ENCODE measurements at regions not wholly inside any gene's neighbourhood (a gene's known extent, or its start where the extent isn't known, plus 50 kb on each side); places are given as distances from the start of the nearest gene placed in this dataset.

DNA sequence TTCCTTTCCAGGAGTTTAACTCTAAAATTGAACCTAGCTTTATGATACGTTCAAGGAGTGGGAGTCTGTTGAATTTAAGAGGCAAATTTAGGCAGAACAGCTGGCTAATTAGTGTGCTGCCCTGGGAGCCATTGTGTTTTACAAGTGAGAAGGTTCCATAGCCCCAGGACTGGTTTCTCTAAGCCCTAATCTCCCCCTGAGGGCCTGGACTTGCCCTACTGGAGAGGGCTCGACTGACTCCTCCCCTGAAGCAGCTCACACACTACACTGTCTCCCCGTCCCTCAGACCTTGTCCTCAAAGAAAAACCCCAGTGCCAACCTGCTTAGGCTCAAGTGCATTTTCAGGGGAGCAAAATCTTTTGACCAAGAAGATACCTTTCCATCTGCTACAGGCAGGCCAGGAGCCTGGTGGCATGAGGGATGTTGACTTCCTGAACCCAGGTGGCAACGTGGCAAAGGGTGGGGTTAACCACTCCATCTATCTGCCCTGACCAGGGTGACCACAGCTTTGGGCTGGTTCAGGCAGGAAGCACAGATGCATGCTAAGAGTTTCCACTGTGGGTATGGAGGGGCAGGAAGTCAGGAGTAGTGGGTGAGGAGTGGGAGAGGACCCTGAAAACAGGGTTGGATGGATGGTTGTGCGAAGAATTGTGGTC is 68.9 kb upstream of the CARD11 start:
- no peaks in the 10 kb centered on the region for H4K20me1 ChIP-seq (ENCODE audit: control insufficient read depth, extremely low read depth, insufficient read depth, low read length)
- no peak for TF ChIP-seq EZH2 (IDR thresholded peaks at IDR 0.05; ENCODE audit: low read length, missing control alignments)
- TF ChIP-seq, protein P1, sequence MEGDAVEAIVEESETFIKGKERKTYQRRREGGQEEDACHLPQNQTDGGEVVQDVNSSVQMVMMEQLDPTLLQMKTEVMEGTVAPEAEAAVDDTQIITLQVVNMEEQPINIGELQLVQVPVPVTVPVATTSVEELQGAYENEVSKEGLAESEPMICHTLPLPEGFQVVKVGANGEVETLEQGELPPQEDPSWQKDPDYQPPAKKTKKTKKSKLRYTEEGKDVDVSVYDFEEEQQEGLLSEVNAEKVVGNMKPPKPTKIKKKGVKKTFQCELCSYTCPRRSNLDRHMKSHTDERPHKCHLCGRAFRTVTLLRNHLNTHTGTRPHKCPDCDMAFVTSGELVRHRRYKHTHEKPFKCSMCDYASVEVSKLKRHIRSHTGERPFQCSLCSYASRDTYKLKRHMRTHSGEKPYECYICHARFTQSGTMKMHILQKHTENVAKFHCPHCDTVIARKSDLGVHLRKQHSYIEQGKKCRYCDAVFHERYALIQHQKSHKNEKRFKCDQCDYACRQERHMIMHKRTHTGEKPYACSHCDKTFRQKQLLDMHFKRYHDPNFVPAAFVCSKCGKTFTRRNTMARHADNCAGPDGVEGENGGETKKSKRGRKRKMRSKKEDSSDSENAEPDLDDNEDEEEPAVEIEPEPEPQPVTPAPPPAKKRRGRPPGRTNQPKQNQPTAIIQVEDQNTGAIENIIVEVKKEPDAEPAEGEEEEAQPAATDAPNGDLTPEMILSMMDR (conservative IDR thresholded peaks at IDR 0.05 in 1 of 2, IDR thresholded peaks at IDR 0.05 in 1 of 2; ENCODE audit: low read depth in 1 of 2, low read length in 2 of 2), result no peak
- no peak overlapping the region for H3K4me3 ChIP-seq (replicated peaks in 1 of 4; ENCODE audit: control extremely low read depth in 1 of 4, insufficient read depth in 1 of 4, low read depth in 3 of 4, low read length in 4 of 4)
- H3K9me3 ChIP-seq (ENCODE audit: control insufficient read depth, insufficient read depth, low read depth, low read length), result no peaks in the 10 kb centered on the region
- DNase-seq (ENCODE audit: low read depth in 2 of 2), result no peak
- H3K36me3 ChIP-seq (ENCODE audit: control insufficient read depth, insufficient read depth, low read length), result no peaks in the 10 kb centered on the region
- no peaks in the 10 kb centered on the region for H3K27me3 ChIP-seq (ENCODE audit: control insufficient read depth, insufficient read depth, low read length)
- H3K9ac ChIP-seq (ENCODE audit: insufficient read depth, low read length), result no peak overlapping the region
- no peak overlapping the region for H2AFZ ChIP-seq (ENCODE audit: low read length)
- H3K4me2 ChIP-seq (ENCODE audit: extremely low read depth, insufficient read depth, low read length), result no peak overlapping the region
- no peak overlapping the region for H3K27ac ChIP-seq (ENCODE audit: insufficient read depth, low read length)
- no peaks in the 10 kb centered on the region for H3K4me1 ChIP-seq (ENCODE audit: control insufficient read depth, extremely low read depth, insufficient read depth, low read length)
- no peaks in the 10 kb centered on the region for H3K79me2 ChIP-seq (ENCODE audit: control insufficient read depth, insufficient read depth, low read length)

DNA sequence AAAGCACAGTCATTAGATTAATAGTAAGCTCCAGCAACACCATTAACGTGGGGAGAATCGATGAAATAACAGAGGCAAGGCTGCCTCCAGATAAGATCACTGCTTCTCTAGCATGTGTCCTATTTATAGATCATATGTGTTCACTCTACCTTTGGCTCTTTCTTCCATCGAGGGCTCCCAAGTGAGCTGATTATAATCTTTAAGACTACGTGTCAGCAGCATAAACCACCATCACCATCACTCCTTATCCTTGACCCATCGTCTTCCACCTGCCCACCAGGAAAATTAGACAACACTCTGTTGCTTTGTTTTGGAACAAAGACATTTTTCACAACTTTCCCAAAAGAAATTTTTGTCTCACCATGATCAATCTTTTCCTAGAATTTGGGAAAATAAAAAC is 71.2 kb upstream of the CARD11 start:
- TF ChIP-seq EZH2 (IDR thresholded peaks at IDR 0.05; ENCODE audit: low read length, missing control alignments), result no peak
- TF ChIP-seq, protein P1 (conservative IDR thresholded peaks at IDR 0.05 in 1 of 2, IDR thresholded peaks at IDR 0.05 in 1 of 2; ENCODE audit: low read depth in 1 of 2, low read length in 2 of 2), result no peak
- Histone ChIP-seq H3K9ac (ENCODE audit: insufficient read depth, low read length) (no peak overlapping the region), H3K4me2 (ENCODE audit: extremely low read depth, insufficient read depth, low read length) (no peak overlapping the region), H3K27ac (ENCODE audit: insufficient read depth, low read length) (no peak overlapping the region), H3K9me3 (ENCODE audit: control insufficient read depth, insufficient read depth, low read depth, low read length) (no peaks in the 10 kb centered on the region), H3K27me3 (ENCODE audit: control insufficient read depth, insufficient read depth, low read length) (no peaks in the 10 kb centered on the region), H3K4me3 (replicated peaks in 1 of 4; ENCODE audit: control extremely low read depth in 1 of 4, insufficient read depth in 1 of 4, low read depth in 3 of 4, low read length in 4 of 4) (no peak overlapping the region), H4K20me1 (ENCODE audit: control insufficient read depth, extremely low read depth, insufficient read depth, low read length) (no peaks in the 10 kb centered on the region), H3K36me3 (ENCODE audit: control insufficient read depth, insufficient read depth, low read length) (no peaks in the 10 kb centered on the region), H3K79me2 (ENCODE audit: control insufficient read depth, insufficient read depth, low read length) (no peaks in the 10 kb centered on the region), H2AFZ (ENCODE audit: low read length) (no peak overlapping the region), H3K4me1 (ENCODE audit: control insufficient read depth, extremely low read depth, insufficient read depth, low read length) (no peaks in the 10 kb centered on the region)
- DNase-seq (ENCODE audit: low read depth in 2 of 2), result no peak

DNA sequence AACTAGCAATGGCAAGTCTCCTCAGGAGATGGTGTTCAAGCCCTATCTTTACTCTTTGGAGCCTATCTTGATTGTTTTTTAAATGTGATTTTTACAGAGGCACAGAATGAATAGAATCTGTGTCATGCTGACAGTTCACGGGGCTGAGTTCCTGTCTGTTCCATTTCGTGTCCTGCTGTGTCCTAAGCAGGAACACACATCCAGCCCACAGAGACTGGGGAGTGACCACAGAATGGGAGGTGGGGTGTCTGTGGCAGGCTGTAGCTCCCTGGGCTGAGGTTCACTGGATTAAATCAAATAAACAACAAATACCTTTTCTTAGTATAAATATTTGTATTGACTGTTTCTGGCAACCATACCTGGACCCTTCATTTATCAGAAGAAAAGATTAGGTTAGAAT is 73.4 kb upstream of the CARD11 start:
- Histone ChIP-seq H3K4me3 (replicated peaks in 1 of 4; ENCODE audit: control extremely low read depth in 1 of 4, insufficient read depth in 1 of 4, low read depth in 3 of 4, low read length in 4 of 4) (no peak overlapping the region), H3K4me2 (ENCODE audit: extremely low read depth, insufficient read depth, low read length) (no peak overlapping the region), H3K9ac (ENCODE audit: insufficient read depth, low read length) (no peak overlapping the region), H3K36me3 (ENCODE audit: control insufficient read depth, insufficient read depth, low read length) (no peaks in the 10 kb centered on the region), H3K79me2 (ENCODE audit: control insufficient read depth, insufficient read depth, low read length) (no peaks in the 10 kb centered on the region), H3K27me3 (ENCODE audit: control insufficient read depth, insufficient read depth, low read length) (no peaks in the 10 kb centered on the region), H2AFZ (ENCODE audit: low read length) (no peak overlapping the region), H4K20me1 (ENCODE audit: control insufficient read depth, extremely low read depth, insufficient read depth, low read length) (no peaks in the 10 kb centered on the region), H3K9me3 (ENCODE audit: control insufficient read depth, insufficient read depth, low read depth, low read length) (no peaks in the 10 kb centered on the region), H3K27ac (ENCODE audit: insufficient read depth, low read length) (no peak overlapping the region), H3K4me1 (ENCODE audit: control insufficient read depth, extremely low read depth, insufficient read depth, low read length) (no peaks in the 10 kb centered on the region)
- TF ChIP-seq EZH2 (IDR thresholded peaks at IDR 0.05; ENCODE audit: low read length, missing control alignments), result no peak
- TF ChIP-seq, protein P1 (conservative IDR thresholded peaks at IDR 0.05 in 1 of 2, IDR thresholded peaks at IDR 0.05 in 1 of 2; ENCODE audit: low read depth in 1 of 2, low read length in 2 of 2), result no peak
- DNase-seq (ENCODE audit: low read depth in 2 of 2), result no peak

Data from fibroblast of lung (primary cell).